Fibroblast of skin of abdomen (primary cell): ENCODE measurements at regions not wholly inside any gene's neighbourhood (a gene's known extent, or its start where the extent isn't known, plus 50 kb on each side); places are given as distances from the start of the nearest gene placed in this dataset.

ENCODE experiments used
- DNase-seq: peaks from one replicate; pipeline ENCODE4 v3.0.0-alpha.2; 2013

GRCh38 chr6:3640868-3641267 lies 110.6 kb downstream of the PXDC1 start:
- DNase-seq = no peak

DNA sequence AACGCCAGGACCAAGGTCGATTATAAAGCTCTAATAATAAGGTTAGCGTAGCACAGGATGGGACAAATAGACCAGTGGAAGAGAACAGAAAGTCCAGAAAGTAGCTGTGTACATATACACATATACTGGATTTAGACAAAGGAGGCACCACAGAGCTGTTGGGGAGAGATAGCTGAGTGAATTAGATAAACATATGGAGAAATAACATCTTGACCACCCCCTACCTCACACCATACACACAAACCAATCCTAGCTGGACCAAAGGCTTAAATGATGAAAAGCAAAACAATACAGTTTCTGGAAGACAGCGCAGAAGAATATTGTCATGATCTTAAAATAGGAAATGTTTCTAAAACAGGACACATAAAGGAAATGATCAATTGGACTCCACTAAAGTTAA lies 112.9 kb downstream of the PXDC1 start:
- no peak for DNase-seq

GRCh38 chr6:3636060-3636459 lies 115.5 kb downstream of the PXDC1 start:
- DNase-seq = no peak

GRCh38 chr6:3635482-3635881 lies 116.0 kb downstream of the PXDC1 start:
- no peak for DNase-seq

DNA sequence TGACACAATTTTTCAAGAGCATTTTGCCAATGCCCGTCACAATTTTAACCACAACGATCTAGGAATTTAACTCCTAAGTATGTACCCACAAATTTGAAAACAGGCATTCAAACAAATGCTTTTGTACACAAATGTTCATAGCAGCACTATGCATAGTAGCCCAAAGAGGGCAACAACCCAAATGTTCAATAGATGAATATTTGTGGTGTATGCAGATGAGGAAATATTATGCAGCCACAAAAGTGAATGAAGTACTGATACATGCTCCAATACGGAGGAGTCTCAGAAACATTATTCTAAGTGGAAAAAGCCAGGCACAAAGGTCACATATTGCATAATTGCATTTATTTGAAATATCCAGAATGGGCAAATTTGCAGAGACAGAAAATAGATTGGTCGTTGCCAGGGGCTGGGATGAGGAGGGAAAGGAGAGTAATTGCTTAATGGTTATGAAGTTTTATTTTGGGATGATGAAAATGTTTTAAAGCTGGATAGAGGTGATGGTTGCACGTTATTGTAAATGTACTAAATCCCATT lies 117.2 kb downstream of the PXDC1 start:
- DNase-seq = no peak

GRCh38 chr6:3633711-3634110 lies 117.8 kb downstream of the PXDC1 start:
- no peak for DNase-seq

GRCh38 chr6:3631877-3632276 lies 119.6 kb downstream of the PXDC1 start:
- DNase-seq = no peak

- no peak for DNase-seq
These were observed 120.3 kb downstream of the PXDC1 start for GRCh38 chr6:3631186-3631585.

- DNase-seq = no peak
These were observed 121.2 kb downstream of the PXDC1 start for GRCh38 chr6:3630258-3630835.

DNA sequence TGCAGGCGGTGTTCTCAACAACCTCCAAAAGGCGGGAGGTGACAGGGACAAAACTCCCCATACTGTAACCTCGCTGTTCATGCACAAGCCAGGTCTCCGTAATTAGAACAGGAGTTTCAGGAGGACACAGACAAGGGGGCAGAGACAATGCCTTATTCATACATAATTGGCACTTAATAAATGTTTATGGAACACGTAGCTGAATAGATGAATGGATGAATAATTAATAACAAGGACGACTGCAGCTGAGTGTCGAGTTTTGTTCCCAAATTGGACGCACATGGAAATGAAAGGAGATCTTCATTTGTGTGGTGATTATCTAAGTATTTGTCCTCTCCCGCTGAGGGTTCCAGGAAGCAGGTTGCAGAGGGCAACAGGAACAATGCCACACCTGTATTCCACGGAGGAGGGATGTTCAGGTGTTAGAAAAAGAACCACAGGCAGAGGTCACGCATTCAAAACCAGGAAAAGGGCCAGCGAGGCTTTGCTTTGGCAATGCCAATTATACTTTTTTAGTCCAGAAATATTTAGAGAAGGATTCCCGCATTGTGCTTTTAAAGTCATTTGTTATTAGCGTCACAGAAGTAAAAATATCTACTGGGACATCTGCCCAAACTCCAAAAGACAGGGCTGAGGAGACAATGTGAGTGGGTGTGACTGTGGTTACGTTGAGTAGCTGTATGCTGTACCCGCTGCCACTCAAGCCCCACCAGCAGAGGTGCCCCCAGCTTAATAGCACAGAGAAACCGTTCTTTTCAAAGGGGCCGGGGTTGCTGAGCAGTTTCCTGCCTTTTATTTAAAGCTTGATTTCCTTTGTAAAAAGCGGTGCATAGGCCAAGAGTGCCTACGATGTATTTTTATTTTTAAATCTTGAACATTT lies 123.3 kb downstream of the PXDC1 start:
- DNase-seq = no peak

- no peak for DNase-seq
These were observed 124.0 kb downstream of the PXDC1 start for GRCh38 chr6:3627501-3627900.

DNA sequence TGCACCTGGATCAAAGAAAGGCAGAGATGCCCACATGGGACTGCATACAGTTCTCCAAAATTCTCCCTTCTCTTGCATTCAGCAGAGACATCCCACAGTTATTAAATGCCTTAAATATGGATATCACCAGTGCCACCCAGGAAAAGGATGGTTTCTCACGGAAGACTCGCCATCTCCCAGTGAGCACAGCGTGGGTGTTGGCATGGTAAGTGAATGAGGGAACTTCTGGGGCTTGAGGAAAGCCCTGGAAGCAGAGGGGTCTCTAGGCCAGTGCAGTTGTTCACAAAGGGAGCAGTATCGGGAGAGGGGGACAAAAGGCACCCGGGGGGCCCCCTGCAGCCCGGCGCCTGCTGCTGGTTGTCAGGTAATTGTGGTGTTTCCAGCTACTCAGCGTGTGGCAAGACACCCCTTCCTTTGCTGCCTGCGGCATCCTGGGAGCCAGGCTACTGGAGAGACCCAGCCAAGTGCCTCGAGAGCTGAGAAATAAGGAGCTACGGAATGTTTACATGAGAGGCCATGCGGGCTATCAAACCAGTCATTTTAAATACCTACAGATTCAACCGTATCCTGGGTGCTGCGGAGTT lies 125.4 kb downstream of the PXDC1 start:
- no peak for DNase-seq

GRCh38 chr6:3625149-3625979 lies 126.1 kb downstream of the PXDC1 start:
- no peak for DNase-seq

GRCh38 chr6:3624250-3625136 lies 127.0 kb downstream of the PXDC1 start:
- DNase-seq = no peak

DNA sequence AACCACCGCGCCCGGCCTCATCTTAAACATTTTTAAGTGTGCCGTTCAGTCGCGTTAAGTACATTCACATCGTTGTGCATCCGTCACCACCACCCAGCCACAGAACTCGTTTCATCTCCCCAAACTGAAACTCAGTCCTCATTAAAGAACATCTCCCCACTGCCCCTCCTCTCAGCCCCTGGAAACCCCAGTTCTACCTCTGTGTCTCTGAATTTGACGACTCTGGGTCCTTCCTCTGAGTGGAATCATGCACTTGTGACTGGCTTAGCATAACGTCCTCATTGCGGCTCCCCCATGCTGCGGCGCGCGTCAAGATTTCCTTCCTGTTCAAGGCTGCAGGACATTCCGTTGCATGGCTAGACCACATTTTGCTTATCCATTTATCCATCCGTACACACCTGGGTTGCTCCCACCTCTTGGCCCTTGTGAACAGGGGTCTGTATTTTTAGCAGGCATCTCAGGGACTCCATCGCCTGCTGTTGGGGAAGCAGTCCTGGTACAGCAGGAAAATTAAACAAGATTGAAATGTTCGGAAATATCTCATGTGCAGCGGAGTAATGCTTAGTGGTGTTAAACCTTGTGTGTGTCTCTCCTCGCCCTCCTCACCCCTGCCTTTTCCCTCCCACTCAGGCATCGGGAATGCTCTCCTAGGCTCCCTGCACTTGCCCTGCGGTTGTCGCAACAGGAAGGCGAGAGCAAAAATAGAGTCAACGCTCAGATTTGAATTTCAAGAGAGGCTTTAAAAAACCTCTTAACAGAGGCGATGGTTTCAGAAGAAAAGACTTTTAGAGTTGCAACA lies 127.9 kb downstream of the PXDC1 start:
- no peak for DNase-seq

GRCh38 chr6:3621411-3621810 lies 130.1 kb downstream of the PXDC1 start:
- DNase-seq = no peak

- DNase-seq = no peak
These were observed 130.6 kb downstream of the PXDC1 start for GRCh38 chr6:3620937-3621336.

GRCh38 chr6:3620389-3620788 lies 131.1 kb downstream of the PXDC1 start:
- DNase-seq = no peak

- DNase-seq = no peak
These were observed 131.7 kb downstream of the PXDC1 start for GRCh38 chr6:3619800-3620199.

GRCh38 chr6:3619201-3619600 lies 132.3 kb downstream of the PXDC1 start:
- DNase-seq = no peak

GRCh38 chr6:3618642-3619041 lies 132.9 kb downstream of the PXDC1 start:
- no peak for DNase-seq
